SK-N-DZ (cell line): ENCODE measurements at regions not wholly inside any gene's neighbourhood (a gene's known extent, or its start where the extent isn't known, plus 50 kb on each side); places are given as distances from the start of the nearest gene placed in this dataset.
"Not testable (repeated sequence)": the region's sequence is repeated elsewhere in the genome, so short reads cannot be mapped to it uniquely, and the experiment has no call there.

Experiments used
- DNase-seq: peaks from one replicate; pipeline ENCODE4 v3.0.0-alpha.2; 2015; ENCODE audit warnings: low spot score

DNA sequence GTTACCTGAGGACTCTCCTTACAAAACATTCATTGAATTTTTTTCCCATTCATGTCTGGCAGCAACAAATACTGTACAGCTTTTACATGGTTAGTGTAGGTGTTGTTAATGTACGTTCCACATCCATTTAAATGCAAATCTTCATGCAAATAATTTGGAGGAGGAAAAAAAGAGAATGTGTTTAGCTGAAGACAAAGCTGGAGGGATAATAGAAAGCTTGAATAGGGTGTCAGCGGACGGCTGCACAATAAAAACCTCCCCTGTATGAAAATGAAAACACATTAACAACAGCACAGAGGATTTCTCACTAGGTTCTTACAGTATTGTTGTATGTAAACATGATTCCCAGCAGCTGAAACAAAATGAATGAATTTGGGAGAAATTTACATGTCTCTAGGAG is 231.5 kb downstream of the ZNF608 start:
- DNase-seq = no peak

- no peak for DNase-seq
These were observed 233.3 kb downstream of the ZNF608 start for GRCh38 chr5:124512952-124513632.

GRCh38 chr5:124512236-124512635 is 234.2 kb downstream of the ZNF608 start:
- DNase-seq = no peak

- DNase-seq = no peak
These were observed 234.6 kb downstream of the ZNF608 start for GRCh38 chr5:124511791-124512190.

DNA sequence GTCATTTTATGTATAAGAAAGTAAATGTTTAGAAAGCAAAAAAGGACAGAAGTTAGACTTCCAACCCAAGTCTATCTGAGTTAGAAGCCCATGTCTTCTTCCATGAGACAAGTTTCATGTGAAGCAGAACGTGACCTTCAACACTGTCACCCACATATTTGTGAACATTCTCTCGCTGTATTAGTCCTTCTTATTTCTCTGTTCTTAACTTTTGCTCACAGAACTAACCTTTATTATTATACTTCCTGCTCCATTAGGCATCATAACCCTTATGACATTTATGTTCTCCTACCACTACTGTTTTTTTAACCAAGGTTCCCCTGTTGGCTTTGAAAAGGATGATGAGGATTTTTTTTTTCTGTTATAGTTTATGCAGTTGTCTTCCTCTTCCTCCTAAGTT is 238.8 kb downstream of the ZNF608 start:
- DNase-seq = no peak

DNA sequence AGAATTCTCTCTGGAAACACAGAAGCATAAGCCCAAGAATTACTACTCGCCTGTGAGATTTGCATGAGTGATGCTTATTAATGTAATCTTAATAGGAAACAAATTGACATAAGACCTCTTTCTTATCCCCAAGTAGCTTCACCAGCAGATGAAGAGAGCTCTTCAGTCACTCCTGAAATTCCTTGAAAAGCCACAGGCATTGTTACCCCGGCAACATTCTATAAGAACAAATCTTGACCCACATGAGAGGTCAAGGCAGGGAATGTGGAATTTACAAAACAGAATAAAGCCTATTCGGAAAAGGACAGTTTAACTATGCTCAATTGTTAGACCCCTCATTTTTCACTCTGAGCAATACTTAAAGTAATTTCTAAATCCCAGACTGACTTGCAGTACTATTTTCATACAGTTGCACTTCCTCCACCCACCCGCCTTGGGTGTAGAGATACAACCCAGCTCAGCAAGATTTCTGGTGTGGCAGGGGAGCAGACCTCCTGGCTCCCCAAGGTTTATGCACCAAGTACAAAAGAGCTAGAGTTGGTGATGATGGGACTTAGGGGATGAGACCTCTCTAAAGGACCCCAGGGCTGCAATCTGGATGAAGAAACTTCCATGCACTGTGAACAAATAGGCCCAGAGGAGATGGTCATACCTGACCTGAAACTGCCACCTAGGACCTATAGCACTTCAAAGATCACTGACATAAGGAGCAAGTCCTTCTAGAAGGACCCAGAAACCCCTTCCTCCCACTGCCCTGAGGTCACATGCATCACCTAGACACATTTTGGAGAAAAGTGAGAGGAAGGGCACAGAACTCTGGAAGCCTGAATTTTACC is 242.1 kb downstream of the ZNF608 start:
- no peak for DNase-seq

DNA sequence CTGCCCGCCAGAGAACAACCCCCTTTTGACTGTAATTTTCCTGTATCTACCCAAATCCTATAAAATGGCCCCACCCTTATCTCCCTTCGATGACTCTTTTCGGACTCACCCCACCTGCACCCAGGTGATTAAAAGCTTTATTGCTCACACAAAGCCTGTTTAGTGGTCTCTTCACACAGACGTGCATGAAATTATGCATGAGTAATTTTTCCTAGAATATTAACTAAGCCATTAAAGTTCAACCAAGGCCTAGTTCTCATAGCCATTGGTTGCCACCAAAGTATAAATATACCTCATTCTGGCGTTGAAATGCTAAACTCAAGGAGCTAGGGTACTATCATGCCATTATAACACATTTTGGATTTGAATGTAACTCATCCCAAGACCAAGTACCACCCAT is 243.9 kb downstream of the ZNF608 start:
- DNase-seq = no peak

DNA sequence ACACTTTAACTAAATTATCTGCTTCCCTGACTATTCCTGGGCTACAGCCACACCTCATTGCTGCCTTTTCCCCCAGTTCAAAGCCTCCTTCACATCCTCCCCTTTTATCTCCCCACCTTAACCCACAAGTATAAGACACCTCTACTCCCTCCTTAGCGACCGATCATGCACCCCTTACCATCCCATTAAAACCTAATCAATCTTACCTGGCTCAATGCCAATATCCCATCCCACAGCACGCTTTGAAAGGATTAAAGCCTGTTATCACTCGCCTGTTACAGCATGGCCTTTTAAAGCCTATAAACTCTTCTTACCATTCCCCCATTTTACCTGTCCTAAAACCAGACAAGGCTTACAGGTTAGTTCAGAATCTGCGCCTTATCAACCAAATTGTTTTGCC is 246.6 kb downstream of the ZNF608 start:
- DNase-seq = not testable (repeated sequence)

GRCh38 chr5:124496968-124497367 is 249.5 kb downstream of the ZNF608 start:
- DNase-seq = not testable (repeated sequence)

GRCh38 chr5:124494540-124495116 is 251.8 kb downstream of the ZNF608 start:
- no peak for DNase-seq

- no peak for DNase-seq
These were observed 253.8 kb downstream of the ZNF608 start for GRCh38 chr5:124492444-124493224.

- DNase-seq = not testable (repeated sequence)
These were observed 256.1 kb downstream of the ZNF608 start for GRCh38 chr5:124490315-124490714.

GRCh38 chr5:124481419-124481818 is 265.0 kb downstream of the ZNF608 start:
- DNase-seq = no peak

DNA sequence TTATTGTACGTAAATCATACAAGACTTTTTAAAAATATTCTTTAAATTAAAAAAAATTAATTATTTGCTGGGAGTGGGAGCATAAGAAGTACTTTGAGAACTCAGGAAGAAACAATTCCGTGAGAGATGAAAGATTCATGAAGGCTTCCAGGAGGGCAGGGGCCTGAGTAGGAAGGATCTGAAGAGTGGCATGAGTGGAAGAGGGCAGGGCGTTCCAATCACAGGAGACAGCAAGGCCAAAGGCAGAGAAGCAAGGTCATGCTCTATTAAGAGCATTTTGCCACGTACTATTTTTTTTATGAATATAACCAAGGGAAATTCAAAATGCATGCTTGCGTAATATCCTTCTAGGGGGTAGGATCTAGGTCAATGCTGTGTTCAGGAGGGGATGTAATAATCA is 265.5 kb downstream of the ZNF608 start:
- DNase-seq = no peak

DNA sequence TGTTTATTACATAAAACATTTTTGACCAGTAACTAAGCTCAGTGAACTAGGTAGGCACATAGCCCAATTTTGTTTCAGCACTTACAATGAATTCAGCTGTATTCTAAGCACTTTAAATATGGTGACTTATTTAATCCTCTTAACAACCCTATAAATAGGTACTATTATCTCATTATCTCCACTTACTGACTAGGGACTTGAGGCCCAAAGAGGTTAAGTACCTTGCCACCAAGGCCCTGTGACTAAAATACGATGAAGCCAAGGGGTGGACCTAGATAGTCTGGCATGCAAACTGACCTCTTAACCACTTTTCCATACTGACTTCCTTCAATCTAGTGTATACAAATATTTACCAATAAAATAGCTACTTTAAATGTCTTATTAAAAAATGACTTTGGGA is 266.4 kb downstream of the ZNF608 start:
- DNase-seq = no peak

DNA sequence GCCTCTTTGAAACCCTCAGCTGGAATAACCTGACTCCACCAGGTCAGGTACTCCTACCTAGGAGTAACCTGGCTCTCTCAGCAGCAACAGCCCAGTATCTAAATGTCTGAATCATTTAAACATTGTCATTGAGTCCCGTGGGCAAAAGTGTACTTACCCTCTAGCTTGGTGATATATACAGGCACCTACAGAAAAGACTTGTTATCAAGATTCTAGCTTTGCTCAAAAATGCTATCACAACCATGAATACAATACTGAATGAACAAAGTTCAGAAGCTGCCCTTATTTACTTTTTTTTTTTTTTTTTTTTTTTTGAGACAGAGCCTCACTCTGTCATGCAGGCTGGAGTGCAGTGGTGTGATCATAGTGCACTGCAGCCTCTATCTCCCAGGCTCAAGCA is 268.2 kb downstream of the ZNF608 start:
- DNase-seq = no peak

GRCh38 chr5:124477577-124477976 is 268.9 kb downstream of the ZNF608 start:
- DNase-seq = no peak

- peak; percentile 21 for DNase-seq
These were observed 269.4 kb downstream of the ZNF608 start for GRCh38 chr5:124477062-124477461.

DNA sequence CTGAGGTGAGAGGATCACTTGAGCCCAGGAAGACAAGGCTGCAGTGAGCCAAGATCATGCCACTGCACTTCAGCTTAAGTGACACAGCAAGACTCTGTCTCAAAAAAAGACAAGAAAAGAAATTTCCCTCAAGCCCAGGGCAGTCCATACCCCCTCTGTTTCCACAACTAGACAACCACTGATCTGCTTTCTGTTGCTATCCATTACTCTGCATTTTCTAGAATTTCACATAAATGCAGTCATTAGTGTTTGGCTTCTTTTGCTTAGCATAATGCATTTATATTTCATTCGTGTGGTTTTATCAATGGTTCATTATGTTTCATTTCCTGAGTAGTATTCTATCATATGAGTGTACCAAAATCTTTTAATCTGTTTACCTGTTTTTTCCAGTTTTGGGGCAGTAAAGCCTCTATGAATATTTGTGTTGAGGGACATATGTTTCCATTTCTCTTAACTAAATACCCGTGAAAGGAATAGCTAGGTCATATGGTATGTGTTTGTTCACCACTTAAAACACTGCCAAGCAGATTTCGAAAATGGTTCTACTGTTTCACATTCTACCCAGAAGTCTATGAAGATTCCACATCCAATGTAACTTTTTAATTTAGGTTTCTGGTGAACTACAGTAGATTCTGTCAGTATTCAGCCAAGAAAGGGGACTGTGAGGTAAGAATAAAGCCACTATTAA is 271.8 kb downstream of the ZNF608 start:
- no peak for DNase-seq

- DNase-seq = no peak
These were observed 277.6 kb downstream of the ZNF608 start for GRCh38 chr5:124468671-124469411.

DNA sequence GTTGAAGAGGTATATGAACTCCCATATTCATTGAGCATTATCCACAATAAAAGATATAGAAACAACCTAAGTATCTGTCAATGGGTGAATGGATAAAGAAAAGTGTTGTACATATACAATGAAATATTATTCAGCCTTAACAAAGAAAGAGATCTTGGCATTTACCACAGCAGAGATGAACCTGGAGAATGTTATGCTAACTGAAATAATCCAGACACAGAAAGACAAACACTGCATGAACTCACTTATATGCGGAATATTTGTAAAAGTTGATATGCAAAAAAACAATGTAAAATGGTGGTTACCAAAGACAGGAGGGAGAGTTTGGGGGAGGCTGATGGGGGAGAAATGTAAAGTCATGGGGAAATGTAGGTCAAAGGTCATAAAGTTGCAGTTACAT is 278.7 kb downstream of the ZNF608 start:
- DNase-seq = no peak
